Stimulated activated CD8-positive, alpha-beta memory T cell treated with anti-CD3 and anti-CD28 coated beads, Interleukin-15, amount 100 ng/mL, for 24 hours (primary cell): ENCODE measurements at regions not wholly inside any gene's neighbourhood (a gene's known extent, or its start where the extent isn't known, plus 50 kb on each side); places are given as distances from the start of the nearest gene placed in this dataset.
"Not testable (repeated sequence)": the region's sequence is repeated elsewhere in the genome, so short reads cannot be mapped to it uniquely, and the experiment has no call there.

Source experiments
- DNase-seq: peaks from one replicate; pipeline ENCODE4 v3.0.0-alpha.2; 2020; ENCODE audit warnings: low read depth

- DNase-seq: no peak
Observed at GRCh38 chr3:178100908-178101307, 435.3 kb upstream of the KCNMB2 start.

- DNase-seq: no peak
Observed at GRCh38 chr3:178103140-178103539, 433.1 kb upstream of the KCNMB2 start.

- no peak for DNase-seq
Observed at GRCh38 chr3:178107804-178108203, 428.4 kb upstream of the KCNMB2 start.

GRCh38 chr3:178109691-178110090 is 426.5 kb upstream of the KCNMB2 start:
- no peak for DNase-seq

GRCh38 chr3:178112134-178112533 is 424.1 kb upstream of the KCNMB2 start:
- no peak for DNase-seq

GRCh38 chr3:178112552-178112951 is 423.7 kb upstream of the KCNMB2 start:
- not testable (repeated sequence) for DNase-seq

- DNase-seq: no peak
Observed at GRCh38 chr3:178117641-178118040, 418.6 kb upstream of the KCNMB2 start.

- not testable (repeated sequence) for DNase-seq
Observed at GRCh38 chr3:178119608-178120295, 416.5 kb upstream of the KCNMB2 start.

GRCh38 chr3:178120367-178120766 is 415.9 kb upstream of the KCNMB2 start:
- DNase-seq: no peak

- no peak for DNase-seq
Observed at GRCh38 chr3:178126686-178127085, 409.6 kb upstream of the KCNMB2 start.

GRCh38 chr3:178127221-178127620 is 409.0 kb upstream of the KCNMB2 start:
- no peak for DNase-seq

- DNase-seq: no peak
Observed at GRCh38 chr3:178129109-178129508, 407.1 kb upstream of the KCNMB2 start.

GRCh38 chr3:178131801-178132200 is 404.4 kb upstream of the KCNMB2 start:
- no peak for DNase-seq

- DNase-seq: no peak
Observed at GRCh38 chr3:178137206-178137605, 399.0 kb upstream of the KCNMB2 start.

- DNase-seq: no peak
Observed at GRCh38 chr3:178137831-178138230, 398.4 kb upstream of the KCNMB2 start.

- no peak for DNase-seq
Observed at GRCh38 chr3:178139116-178139515, 397.1 kb upstream of the KCNMB2 start.

- DNase-seq: no peak
Observed at GRCh38 chr3:178140531-178141304, 395.5 kb upstream of the KCNMB2 start.

- DNase-seq: not testable (repeated sequence)
Observed at GRCh38 chr3:178141305-178141684, 394.9 kb upstream of the KCNMB2 start.

- no peak for DNase-seq
Observed at GRCh38 chr3:178146406-178146831, 389.8 kb upstream of the KCNMB2 start.

- no peak for DNase-seq
Observed at GRCh38 chr3:178147001-178147400, 389.2 kb upstream of the KCNMB2 start.

GRCh38 chr3:178152031-178152806 is 384.0 kb upstream of the KCNMB2 start:
- DNase-seq: no peak

- DNase-seq: no peak
Observed at GRCh38 chr3:178152988-178153387, 383.2 kb upstream of the KCNMB2 start.

GRCh38 chr3:178155521-178155920 is 380.7 kb upstream of the KCNMB2 start:
- DNase-seq: no peak
